ENCODE measurements at regions not wholly inside any gene's neighbourhood (a gene's known extent, or its start where the extent isn't known, plus 50 kb on each side); places are given as distances from the start of the nearest gene placed in this dataset.
"Not testable (repeated sequence)": the region's sequence is repeated elsewhere in the genome, so short reads cannot be mapped to it uniquely, and the experiment has no call there.

- DNase-seq: peak; percentile 87
These were observed 62.6 kb upstream of the CDR2 start for GRCh38 chr16:22436823-22437652.

DNA sequence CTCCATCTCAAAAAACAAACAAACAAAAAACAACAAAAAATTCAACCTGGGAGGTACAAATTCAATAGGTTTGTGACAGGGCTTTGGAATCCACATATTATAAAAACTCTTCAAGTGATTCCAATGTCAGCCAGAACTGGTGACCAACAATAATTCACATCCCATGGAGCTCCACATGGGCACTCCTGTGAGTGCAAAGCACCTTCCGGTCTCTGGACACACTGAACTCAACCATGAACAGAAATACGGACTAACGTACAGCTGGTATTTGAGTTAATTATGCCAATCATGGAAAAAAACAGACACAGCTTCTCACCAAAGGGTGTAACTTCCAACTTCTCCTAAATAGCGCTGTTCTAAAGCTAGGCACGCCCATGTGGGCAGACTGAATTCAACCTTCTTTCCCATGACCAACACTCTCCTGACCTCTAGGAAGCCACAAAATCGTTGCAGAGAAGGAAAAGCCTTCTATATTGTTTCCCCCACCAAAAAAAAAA, 62.0 kb upstream of the CDR2 start:
- DNase-seq: not testable (repeated sequence)

GRCh38 chr16:22431314-22431713, 56.9 kb upstream of the CDR2 start:
- not testable (repeated sequence) for DNase-seq

DNA sequence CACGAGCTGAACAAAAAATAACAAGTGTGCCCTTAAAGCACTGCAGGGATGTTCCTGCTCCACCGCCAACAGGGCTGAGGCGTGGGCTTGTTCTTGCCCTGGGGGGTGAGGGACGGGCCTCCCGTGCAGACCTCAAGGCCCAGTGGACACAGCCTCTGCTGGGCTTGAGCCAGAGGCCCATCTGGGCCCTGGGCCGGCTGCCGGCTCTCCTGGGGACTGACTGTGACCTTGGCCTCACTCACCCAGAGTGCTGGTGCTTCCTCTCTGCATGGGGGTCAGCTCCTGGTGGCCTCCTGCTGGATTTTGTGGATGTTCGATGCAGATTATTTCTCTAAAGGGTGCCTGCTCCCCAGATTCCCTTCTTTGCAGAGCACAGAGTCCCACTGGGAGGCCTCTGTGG, 54.2 kb upstream of the CDR2 start:
- no peak for DNase-seq

DNA sequence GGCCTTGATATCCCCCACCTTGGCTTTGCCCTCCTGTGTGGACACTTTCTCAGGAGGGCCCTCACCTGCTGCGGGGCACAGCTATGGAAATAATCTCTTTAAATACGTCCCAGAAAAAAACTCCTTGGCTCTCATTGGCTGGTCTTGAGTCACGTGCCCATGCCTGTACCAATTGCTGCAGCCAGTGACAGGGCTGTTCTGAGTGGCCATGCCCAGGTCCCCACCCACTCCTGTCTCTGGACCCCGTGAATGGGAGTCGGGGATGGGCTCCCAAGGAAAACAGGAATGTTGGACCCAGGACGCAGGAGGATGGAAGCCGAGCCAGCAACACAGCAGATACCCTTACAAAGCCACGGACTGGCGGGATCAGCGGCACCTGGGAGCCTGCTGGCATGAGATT, 53.1 kb upstream of the CDR2 start:
- no peak for DNase-seq

- no peak for DNase-seq
These were observed 51.4 kb upstream of the CDR2 start for GRCh38 chr16:22425847-22426246.

DNA sequence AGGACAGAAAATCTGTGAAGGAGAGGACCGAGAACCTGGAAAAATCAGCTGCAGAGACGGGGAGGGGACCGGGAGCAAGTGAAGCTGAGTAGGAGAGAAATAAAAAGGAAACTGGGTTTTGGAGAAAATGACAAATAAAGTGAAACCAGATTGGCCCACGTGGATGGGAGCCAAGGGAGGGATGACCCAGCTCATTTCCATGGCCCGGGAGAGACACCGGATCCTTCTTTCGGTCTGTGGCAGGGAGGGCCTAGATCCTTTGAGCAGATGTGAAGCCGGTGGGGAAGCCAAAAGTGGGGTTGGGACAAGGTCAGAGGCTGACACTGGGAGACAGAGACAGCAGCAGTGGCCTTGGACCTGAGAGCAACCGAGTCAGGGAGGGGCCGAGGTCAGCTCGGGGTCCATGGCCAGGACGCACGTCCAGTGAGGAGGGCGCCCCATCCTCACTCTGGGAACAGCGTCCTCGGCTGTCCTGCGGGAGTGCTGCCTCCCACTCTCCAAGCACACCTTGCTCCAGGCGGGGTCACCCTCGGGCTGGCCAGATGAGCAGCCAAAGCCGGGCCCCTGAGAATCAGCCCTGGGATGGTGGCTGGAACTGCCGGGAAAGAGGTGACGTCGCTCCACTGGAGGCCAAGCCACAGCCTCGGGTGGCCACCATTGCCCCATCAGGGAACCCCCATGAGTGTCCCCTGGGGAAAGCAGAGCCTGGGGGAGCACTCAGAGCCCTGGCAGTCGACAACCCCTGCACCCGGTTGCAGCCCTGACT, 50.8 kb upstream of the CDR2 start:
- no peak for DNase-seq

- DNase-seq: no peak
These were observed 49.9 kb upstream of the CDR2 start for GRCh38 chr16:22424161-22424937.
